DOHH2 (cell line): ENCODE measurements at regions not wholly inside any gene's neighbourhood (a gene's known extent, or its start where the extent isn't known, plus 50 kb on each side); places are given as distances from the start of the nearest gene placed in this dataset.

Experiments
- CTCF ChIP-seq: fragments of 200-600 bp; sonication (generic); IDR thresholded peaks from one replicate; pipeline ENCODE4 v1.5.1; 2014; ENCODE audit warnings: antibody characterized with exemption, mild to moderate bottlenecking, low read depth, low read length; ENCODE audit not compliant: poor library complexity, severe bottlenecking
- EZH2phosphoT487 ChIP-seq: fragments of 200-600 bp; sonication (generic); IDR thresholded peaks from 2 replicates; pipeline ENCODE4 v1.6.1; 2017; ENCODE audit warnings: borderline replicate concordance, mild to moderate bottlenecking, antibody characterized with exemption, low read length, moderate library complexity, mixed read lengths

GRCh38 chr14:37890095-37890494, 294.7 kb downstream of the TTC6 start:
- no peak for TF ChIP-seq CTCF
- no peak for TF ChIP-seq EZH2phosphoT487
